PFSK-1 (cell line): ENCODE measurements at regions not wholly inside any gene's neighbourhood (a gene's known extent, or its start where the extent isn't known, plus 50 kb on each side); places are given as distances from the start of the nearest gene placed in this dataset.

Source experiments
- POLR2AphosphoS5 ChIP-seq: IDR thresholded peaks from 2 replicates; pipeline ENCODE4 v1.6.1; 2012; ENCODE audit warnings: low read depth, mild to moderate bottlenecking, control low read depth, low read length, moderate library complexity
- REST ChIP-seq, 2 experiments: IDR thresholded peaks; 2 replicates each; pipeline versions ENCODE4 v1.6.1 to v1.8.0; 2011 to 2012; ENCODE audit warnings: low read depth in 2 of 2, low read length in 2 of 2, control low read depth in 1 of 2, inconsistent platforms in 1 of 2, mild to moderate bottlenecking in 1 of 2, moderate library complexity in 1 of 2; ENCODE audit not compliant: insufficient read depth in 1 of 2
- SIN3A ChIP-seq: IDR thresholded peaks from 2 replicates; pipeline ENCODE4 v1.6.1; 2012; ENCODE audit warnings: mild to moderate bottlenecking, low read length, moderate library complexity, borderline replicate concordance; ENCODE audit not compliant: insufficient read depth
- TAF1 ChIP-seq: IDR thresholded peaks from 2 replicates; pipeline ENCODE4 v1.6.1; 2012; ENCODE audit warnings: low read length, control low read depth, borderline replicate concordance; ENCODE audit not compliant: insufficient read depth

- TF ChIP-seq POLR2AphosphoS5 (no peak), REST (IDR thresholded peaks at IDR 0.05; ENCODE audit: insufficient read depth in 1 of 2, low read depth in 2 of 2, low read length in 2 of 2) (no peak), TAF1 (no peak), SIN3A (no peak)
Measured at GRCh38 chrX:22351076-22351475, 78.4 kb downstream of the CBLL2 start.
